ENCODE measurements at regions not wholly inside any gene's neighbourhood (a gene's known extent, or its start where the extent isn't known, plus 50 kb on each side); places are given as distances from the start of the nearest gene placed in this dataset.

DNA sequence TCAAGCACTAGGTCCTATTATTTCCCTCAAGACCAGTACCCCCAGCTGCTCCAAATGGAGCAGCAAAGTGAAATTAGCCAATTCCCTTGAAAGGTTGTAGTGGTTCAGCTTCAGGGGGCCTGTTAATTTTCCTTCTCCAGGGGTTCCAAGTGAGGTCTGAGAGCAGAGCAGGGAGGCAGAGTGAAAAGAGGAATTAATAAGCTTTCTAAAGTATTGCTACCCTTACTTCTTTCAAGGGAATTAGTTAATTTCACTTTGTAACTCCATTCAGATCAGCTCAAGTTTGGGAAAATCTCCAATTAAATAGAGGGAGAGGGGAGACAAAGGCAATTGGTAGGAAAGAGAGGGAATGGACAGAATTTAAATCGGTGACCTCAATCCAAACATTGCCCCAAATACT is 78.7 kb upstream of the SLC7A11 start:
- H3K27ac ChIP-seq = no peak overlapping the region
- H3K9me3 ChIP-seq = no peaks in the 10 kb centered on the region
- TF ChIP-seq, protein P1, sequence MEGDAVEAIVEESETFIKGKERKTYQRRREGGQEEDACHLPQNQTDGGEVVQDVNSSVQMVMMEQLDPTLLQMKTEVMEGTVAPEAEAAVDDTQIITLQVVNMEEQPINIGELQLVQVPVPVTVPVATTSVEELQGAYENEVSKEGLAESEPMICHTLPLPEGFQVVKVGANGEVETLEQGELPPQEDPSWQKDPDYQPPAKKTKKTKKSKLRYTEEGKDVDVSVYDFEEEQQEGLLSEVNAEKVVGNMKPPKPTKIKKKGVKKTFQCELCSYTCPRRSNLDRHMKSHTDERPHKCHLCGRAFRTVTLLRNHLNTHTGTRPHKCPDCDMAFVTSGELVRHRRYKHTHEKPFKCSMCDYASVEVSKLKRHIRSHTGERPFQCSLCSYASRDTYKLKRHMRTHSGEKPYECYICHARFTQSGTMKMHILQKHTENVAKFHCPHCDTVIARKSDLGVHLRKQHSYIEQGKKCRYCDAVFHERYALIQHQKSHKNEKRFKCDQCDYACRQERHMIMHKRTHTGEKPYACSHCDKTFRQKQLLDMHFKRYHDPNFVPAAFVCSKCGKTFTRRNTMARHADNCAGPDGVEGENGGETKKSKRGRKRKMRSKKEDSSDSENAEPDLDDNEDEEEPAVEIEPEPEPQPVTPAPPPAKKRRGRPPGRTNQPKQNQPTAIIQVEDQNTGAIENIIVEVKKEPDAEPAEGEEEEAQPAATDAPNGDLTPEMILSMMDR (IDR thresholded peaks at IDR 0.05) = no peak
- TF ChIP-seq POLR2A (IDR thresholded peaks at IDR 0.05) = no peak
- no peaks in the 10 kb centered on the region for H3K27me3 ChIP-seq
- whole genome bisulfite sequencing, 2 donors = 83 to 96% methylated on average over 1 of the region's 1 CpG
- no peaks in the 10 kb centered on the region for H3K36me3 ChIP-seq
- H3K4me3 ChIP-seq = no peak overlapping the region
- intact Hi-C loops (cut with DNase I) = no loop called here
- no peak for DNase-seq
- no peaks in the 10 kb centered on the region for H3K4me1 ChIP-seq

DNA sequence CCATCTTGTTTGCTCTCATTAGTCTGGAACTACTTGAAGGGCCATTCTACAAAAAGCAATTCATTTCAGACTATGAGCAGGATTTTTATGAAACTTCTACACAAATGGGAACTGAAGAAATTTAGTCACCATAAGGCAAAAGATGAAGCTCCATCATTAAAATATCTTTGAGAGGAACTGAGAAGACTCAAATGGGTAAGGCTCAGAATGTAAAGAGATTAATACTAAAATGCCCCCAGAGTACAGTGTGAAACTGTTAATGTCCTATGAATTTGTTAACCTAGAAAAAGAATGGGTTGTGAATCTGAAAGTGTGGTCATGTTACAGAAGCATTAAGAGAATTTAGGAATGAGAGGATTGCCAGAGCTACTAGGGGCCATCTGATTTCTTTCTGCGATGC is 77.9 kb upstream of the SLC7A11 start:
- intact Hi-C loops (cut with DNase I) = no loop called here
- Histone ChIP-seq H3K27me3 (no peaks in the 10 kb centered on the region), H3K9me3 (no peaks in the 10 kb centered on the region), H3K4me1 (no peaks in the 10 kb centered on the region), H3K4me3 (no peak overlapping the region), H3K36me3 (no peaks in the 10 kb centered on the region), H3K27ac (no peak overlapping the region)
- WGBS, 2 donors = 93 to 100% methylated on average over 1 of the region's 1 CpG
- DNase-seq = no peak
- no peak for TF ChIP-seq POLR2A (IDR thresholded peaks at IDR 0.05)
- TF ChIP-seq, protein P1 (IDR thresholded peaks at IDR 0.05) = no peak

DNA sequence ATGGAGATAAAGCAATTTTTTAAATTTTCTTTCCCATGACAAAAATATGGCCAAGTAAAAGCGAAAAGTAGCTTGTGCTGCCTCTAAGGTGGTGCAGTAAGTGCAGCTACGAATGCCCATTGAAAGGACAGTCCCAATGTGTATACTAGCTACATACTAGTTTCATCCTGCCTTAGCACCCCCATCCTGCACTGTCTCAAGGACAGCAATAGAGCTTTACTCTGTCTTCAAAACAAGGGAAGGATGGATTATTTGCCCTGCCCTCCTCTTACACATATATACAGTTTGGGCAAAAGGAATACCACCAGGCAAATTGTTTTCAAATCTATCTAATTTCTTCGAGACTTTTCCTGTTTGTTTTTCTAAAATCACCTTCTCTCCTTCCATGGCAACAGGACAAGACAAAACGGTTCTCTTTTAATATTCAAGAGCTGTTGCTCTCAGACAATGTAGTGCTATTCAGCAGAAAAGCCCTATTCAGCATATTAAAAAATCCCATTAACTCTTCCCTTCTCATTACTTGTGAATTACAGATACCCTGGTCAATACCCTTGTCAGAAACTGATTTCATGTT is 75.1 kb upstream of the SLC7A11 start:
- intact Hi-C loops (cut with DNase I) = no loop called here

DNA sequence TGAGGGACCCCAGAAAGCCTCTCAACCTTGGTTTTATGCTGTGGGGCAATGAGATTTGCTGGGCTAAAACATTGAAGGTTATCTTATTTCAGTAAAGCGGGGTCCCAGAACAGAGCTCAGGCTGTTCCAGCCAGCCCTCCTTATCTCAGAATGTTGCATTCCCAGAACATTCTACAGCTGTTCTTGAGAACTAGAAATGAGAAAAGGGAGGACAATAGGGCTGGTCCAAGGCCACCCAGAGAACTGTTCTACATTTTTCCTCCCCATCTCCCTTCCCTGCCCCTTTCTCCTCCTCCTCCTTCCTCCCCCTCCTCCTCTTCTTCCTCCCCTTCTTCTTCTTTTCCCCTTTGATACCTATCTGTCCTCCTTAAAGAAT is 70.4 kb upstream of the SLC7A11 start:
- no peak for DNase-seq
- no peak overlapping the region for H3K4me3 ChIP-seq
- H3K36me3 ChIP-seq = no peaks in the 10 kb centered on the region
- H3K4me1 ChIP-seq = peaks cover 0 to 14% (median 0%) of the 10 kb centered on the region in 3 donors
- TF ChIP-seq, protein P1 (IDR thresholded peaks at IDR 0.05) = no peak
- TF ChIP-seq POLR2A (IDR thresholded peaks at IDR 0.05) = no peak
- H3K27ac ChIP-seq = no peak overlapping the region
- H3K9me3 ChIP-seq = peaks cover 0 to 3% (median 0%) of the 10 kb centered on the region in 3 donors
- 85 to 94% methylated on average over 1 of the region's 1 CpG for WGBS, 2 donors
- intact Hi-C loops (cut with DNase I) = no loop called here
- no peaks in the 10 kb centered on the region for H3K27me3 ChIP-seq

More for the DNA sequence above, 75.1 kb upstream of the SLC7A11 start:
- no peak for TF ChIP-seq POLR2A (IDR thresholded peaks at IDR 0.05)
- TF ChIP-seq, protein P1 (IDR thresholded peaks at IDR 0.05) = no peak
- H3K4me1 ChIP-seq = no peaks in the 10 kb centered on the region
- H3K27ac ChIP-seq = no peak overlapping the region
- DNase-seq = no peak
- peaks cover 0 to 3% (median 0%) of the 10 kb centered on the region in 3 donors for H3K9me3 ChIP-seq
- no peaks in the 10 kb centered on the region for H3K36me3 ChIP-seq
- H3K27me3 ChIP-seq = no peaks in the 10 kb centered on the region
- WGBS, 2 donors = 47 to 69% methylated on average over 4 of the region's 4 CpGs
- no peak overlapping the region for H3K4me3 ChIP-seq

DNA sequence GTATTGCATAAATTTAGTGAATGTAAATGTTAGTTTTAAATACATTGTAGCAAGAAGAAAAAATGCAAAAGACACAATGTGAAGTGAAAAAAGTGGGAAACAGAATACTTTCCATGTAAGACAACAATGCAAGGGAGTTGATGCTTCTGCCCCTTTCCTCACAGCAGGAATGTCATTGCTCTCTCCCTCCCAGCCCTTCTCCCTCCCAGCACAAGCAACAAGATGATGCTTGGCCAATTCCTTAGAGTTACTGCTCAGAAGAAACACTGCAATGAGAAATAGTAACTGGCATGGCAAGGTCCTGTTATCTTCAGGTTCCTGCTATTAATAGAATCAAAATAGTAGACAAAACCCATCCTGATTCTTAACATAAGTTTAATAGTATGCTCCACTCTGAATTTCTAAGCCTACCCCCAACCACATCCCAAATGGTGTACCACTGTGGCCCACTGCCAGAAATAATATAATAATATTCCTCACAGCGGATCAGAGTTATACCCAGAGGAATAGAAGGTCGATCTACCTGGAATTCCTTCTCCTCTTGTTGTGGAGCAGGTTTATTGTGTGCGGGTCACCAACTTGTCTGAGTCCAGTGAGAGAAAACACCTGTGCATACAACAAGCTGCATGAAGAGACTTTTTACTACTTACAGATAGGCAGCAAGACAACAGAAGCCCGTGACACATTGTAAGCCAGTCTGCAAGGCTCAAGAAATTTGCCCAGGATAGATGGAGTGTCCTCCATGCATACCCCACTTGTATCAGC is 69.8 kb upstream of the SLC7A11 start:
- Histone ChIP-seq H3K4me1 (peaks cover 0 to 14% (median 0%) of the 10 kb centered on the region in 3 donors), H3K9me3 (peaks cover 0 to 3% (median 0%) of the 10 kb centered on the region in 3 donors), H3K27me3 (no peaks in the 10 kb centered on the region), H3K27ac (no peak overlapping the region), H3K36me3 (no peaks in the 10 kb centered on the region), H3K4me3 (no peak overlapping the region)
- DNase-seq = no peak
- intact Hi-C loops (cut with DNase I) = no loop called here
- WGBS, 2 donors = 81 to 90% methylated on average over 4 of the region's 4 CpGs
- TF ChIP-seq POLR2A (IDR thresholded peaks at IDR 0.05) = no peak
- TF ChIP-seq, protein P1 (IDR thresholded peaks at IDR 0.05) = no peak

Measured in esophagus squamous epithelium (tissue), 5 donors.